Endothelial cell of umbilical vein (primary cell): ENCODE measurements at regions not wholly inside any gene's neighbourhood (a gene's known extent, or its start where the extent isn't known, plus 50 kb on each side); places are given as distances from the start of the nearest gene placed in this dataset. TPM values are rescaled to one million over a fixed set of nuclear protein-coding genes. Genes with fewer than 3 reads are reported as not detected.

Experiments
- BruUV-seq: library from RNA; stranded (reverse); fragments of 400-500 nt; replicated peaks from 2 replicates; lab custom pipeline; 2021; lab: Mats Ljungman, UMichigan
- CTCF ChIA-PET: fragments of 300-600, 350-600 bp; sonication (Branson Sonifier 250); formaldehyde crosslinking; loops from one replicate; lab custom pipeline; 2021; ENCODE audit warnings: antibody characterized with exemption, inconsistent platforms; lab: Charles Lee
- POLR2A ChIA-PET: fragments of 300-600, 350-600 bp; sonication (Branson Sonifier 250); formaldehyde crosslinking; loops from one replicate; lab custom pipeline; 2021; ENCODE audit warnings: antibody characterized with exemption, inconsistent platforms; lab: Charles Lee
- DNase-seq: peaks from one replicate; pipeline ENCODE4 v3.0.0-alpha.2; 2011; ENCODE audit warnings: low read depth, low spot score
- FAIRE-seq: peaks from 2 replicates; lab custom pipeline; 2011; peaks lifted over from hg19 to GRCh38; lab: Jason Lieb, UNC
- H2AFZ ChIP-seq: 2 replicates; pipeline ENCODE4 v1.6.0; 2012; ENCODE audit warnings: low read depth, low read length, control low read depth, inconsistent platforms
- H3K27ac ChIP-seq: 2 replicates; pipeline ENCODE4 v1.5.1; 2011; ENCODE audit warnings: low read depth, mild to moderate bottlenecking, control low read depth, low read length, moderate library complexity; ENCODE audit not compliant: insufficient read depth
- H3K27me3 ChIP-seq, 2 experiments: 2 replicates each; pipeline versions ENCODE4 v1.6.0 to v1.6.1; 2011; ENCODE audit warnings: low read length in 2 of 2, mixed read lengths in 1 of 2; ENCODE audit not compliant: control insufficient read depth in 2 of 2, insufficient read depth in 2 of 2
- H3K36me3 ChIP-seq, 2 experiments: 2 replicates in 1 of 2; 3 replicates in 1 of 2; pipeline ENCODE4 v1.5.1; 2011; ENCODE audit warnings: low read length in 2 of 2, mild to moderate bottlenecking in 1 of 2, moderate library complexity in 1 of 2; ENCODE audit not compliant: control insufficient read depth in 2 of 2, insufficient read depth in 2 of 2; ENCODE audit errors: extremely low read depth in 1 of 2
- H3K4me1 ChIP-seq: 3 replicates; pipeline ENCODE4 v1.5.1; 2011; ENCODE audit warnings: mild to moderate bottlenecking, low read length; ENCODE audit not compliant: control insufficient read depth, insufficient read depth; ENCODE audit errors: extremely low read depth
- H3K4me2 ChIP-seq: 2 replicates; pipeline ENCODE4 v1.6.1; 2011; ENCODE audit warnings: low read length, control low read depth, mixed read lengths; ENCODE audit not compliant: insufficient read depth
- H3K4me3 ChIP-seq, 3 experiments: fragments of 200-600 bp in 1 of 3; sonication (generic), shearing (Covaris generic) in 1 of 3; replicated peaks in 1 of 3; 2 replicates each; pipeline ENCODE4 v1.5.1; 2011 to 2016; ENCODE audit warnings: control low read depth in 3 of 3, low read length in 3 of 3, mild to moderate bottlenecking in 2 of 3, inconsistent platforms in 1 of 3, low read depth in 1 of 3, moderate library complexity in 1 of 3; ENCODE audit not compliant: insufficient read depth in 1 of 3
- H3K79me2 ChIP-seq: 2 replicates; pipeline ENCODE4 v1.6.0; 2012; ENCODE audit warnings: low read length, inconsistent platforms; ENCODE audit not compliant: control insufficient read depth, insufficient read depth
- H3K9ac ChIP-seq: replicated peaks from 2 replicates; pipeline ENCODE3; 2011; ENCODE audit warnings: low read length, control low read depth; ENCODE audit not compliant: insufficient read depth; ENCODE audit errors: extremely low read depth
- H3K9me1 ChIP-seq: replicated peaks from 3 replicates; pipeline ENCODE4 v1.6.0; 2011; ENCODE audit warnings: mild to moderate bottlenecking, low read length; ENCODE audit not compliant: control insufficient read depth, insufficient read depth; ENCODE audit errors: extremely low read depth
- H3K9me3 ChIP-seq: replicated peaks from 2 replicates; pipeline ENCODE4 v1.5.1; 2012; ENCODE audit warnings: low read length, inconsistent platforms; ENCODE audit not compliant: control insufficient read depth, insufficient read depth
- H4K20me1 ChIP-seq: replicated peaks from 2 replicates; pipeline ENCODE3; 2011; ENCODE audit warnings: mild to moderate bottlenecking, low read length; ENCODE audit not compliant: control insufficient read depth, insufficient read depth; ENCODE audit errors: extremely low read depth
- EZH2 ChIP-seq: IDR thresholded peaks from 2 replicates; pipeline ENCODE4 v1.6.1; 2012; ENCODE audit warnings: borderline replicate concordance, low read depth, mild to moderate bottlenecking, moderate library complexity, low read length, inconsistent platforms; ENCODE audit not compliant: severe bottlenecking
- JUN ChIP-seq: IDR thresholded peaks from 2 replicates; pipeline ENCODE4 v1.6.1; 2011; ENCODE audit warnings: borderline replicate concordance, low read depth; ENCODE audit not compliant: insufficient read length, insufficient read depth
- POLR2A ChIP-seq: IDR thresholded peaks from 2 replicates; pipeline ENCODE4 v1.6.1; 2012; ENCODE audit warnings: low read depth, mild to moderate bottlenecking, control low read depth, low read length
- dilution Hi-C: fragments of 300-500 bp; cut with MboI; formaldehyde crosslinking; loops from one replicate; pipeline ENCODE4 v1.15.0; 2019; ENCODE audit warnings: low sequenced_read_pairs; ENCODE audit not compliant: extremely low pct_ligation_motif_present
- intact Hi-C: fragments of 100-400 bp; cut with micrococcal nuclease; formaldehyde crosslinking; loops from one replicate; pipeline ENCODE4 v1.10.0; 2022
- small RNA-seq: library from RNA; depleted of rRNA; stranded (forward); fragments of <200 nt; gene quantifications from one replicate; pipeline ENCODE3, GENCODE V24; 2012; ENCODE audit warnings: low replicate concordance, low read depth; ENCODE audit not compliant: insufficient read depth, insufficient read length
- TF ChIP-seq, protein P1 (sequence below), 2 donors: IDR thresholded peaks; 1 replicate in 1 of 2; 2 replicates in 1 of 2; pipeline ENCODE4 v1.5.1; 2011; ENCODE audit warnings: low read length in 2 of 2, mild to moderate bottlenecking in 2 of 2, moderate library complexity in 2 of 2, control low read depth in 1 of 2, inconsistent platforms in 1 of 2, low read depth in 1 of 2; ENCODE audit not compliant: insufficient read depth in 1 of 2; ENCODE audit errors: extremely low read depth in 1 of 2

DNA sequence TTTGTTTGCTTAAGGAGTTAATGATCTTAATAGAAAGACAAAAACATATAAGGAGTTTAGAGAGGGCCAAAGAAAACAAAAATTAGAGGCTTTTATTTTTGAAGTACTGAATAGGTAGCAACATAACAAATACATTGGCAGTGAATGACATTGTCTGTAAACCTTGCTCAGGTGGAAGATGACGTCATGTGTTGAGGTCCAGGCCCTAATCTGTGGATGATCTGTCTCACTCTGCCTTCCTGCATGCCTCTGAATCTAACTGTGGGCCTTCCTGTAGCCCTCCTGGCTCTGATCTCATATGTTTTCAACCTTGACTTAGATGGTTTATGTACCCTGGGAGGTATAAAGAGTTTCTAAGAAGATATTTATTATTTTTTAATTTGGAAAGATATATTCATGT is 58.1 kb upstream of the DYNAP start:
- no TSS peak for BruUV-seq
- H3K36me3 ChIP-seq: no peaks in the 10 kb centered on the region
- H2AFZ ChIP-seq: no peak overlapping the region
- dilution Hi-C loops: no loop called here
- CTCF ChIA-PET: no interaction called here
- H3K4me3 ChIP-seq: no peak overlapping the region
- intact Hi-C loops: no loop called here
- POLR2A ChIA-PET: no interaction called here
- H4K20me1 ChIP-seq: no peaks in the 10 kb centered on the region
- no peak overlapping the region for H3K4me2 ChIP-seq
- TF ChIP-seq POLR2A: no peak
- TF ChIP-seq, protein P1, sequence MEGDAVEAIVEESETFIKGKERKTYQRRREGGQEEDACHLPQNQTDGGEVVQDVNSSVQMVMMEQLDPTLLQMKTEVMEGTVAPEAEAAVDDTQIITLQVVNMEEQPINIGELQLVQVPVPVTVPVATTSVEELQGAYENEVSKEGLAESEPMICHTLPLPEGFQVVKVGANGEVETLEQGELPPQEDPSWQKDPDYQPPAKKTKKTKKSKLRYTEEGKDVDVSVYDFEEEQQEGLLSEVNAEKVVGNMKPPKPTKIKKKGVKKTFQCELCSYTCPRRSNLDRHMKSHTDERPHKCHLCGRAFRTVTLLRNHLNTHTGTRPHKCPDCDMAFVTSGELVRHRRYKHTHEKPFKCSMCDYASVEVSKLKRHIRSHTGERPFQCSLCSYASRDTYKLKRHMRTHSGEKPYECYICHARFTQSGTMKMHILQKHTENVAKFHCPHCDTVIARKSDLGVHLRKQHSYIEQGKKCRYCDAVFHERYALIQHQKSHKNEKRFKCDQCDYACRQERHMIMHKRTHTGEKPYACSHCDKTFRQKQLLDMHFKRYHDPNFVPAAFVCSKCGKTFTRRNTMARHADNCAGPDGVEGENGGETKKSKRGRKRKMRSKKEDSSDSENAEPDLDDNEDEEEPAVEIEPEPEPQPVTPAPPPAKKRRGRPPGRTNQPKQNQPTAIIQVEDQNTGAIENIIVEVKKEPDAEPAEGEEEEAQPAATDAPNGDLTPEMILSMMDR (IDR thresholded peaks at IDR 0.05; ENCODE audit: extremely low read depth in 1 of 2, insufficient read depth in 1 of 2, low read depth in 1 of 2, low read length in 2 of 2): no peak
- no peak for TF ChIP-seq EZH2
- peak; percentile 17 for TF ChIP-seq JUN
- H3K4me1 ChIP-seq: no peaks in the 10 kb centered on the region
- H3K9me1 ChIP-seq: no peaks in the 10 kb centered on the region
- H3K27ac ChIP-seq: no peak overlapping the region
- H3K9me3 ChIP-seq: peaks cover 2% of the 10 kb centered on the region
- no peaks in the 10 kb centered on the region for H3K79me2 ChIP-seq
- DNase-seq: no peak
- no peak overlapping the region for H3K9ac ChIP-seq
- no peaks in the 10 kb centered on the region for H3K27me3 ChIP-seq
- FAIRE-seq: no peak

Small RNA genes lying in the stretch of these regions (small RNA-seq; reads per million reads assigned to genes)
- not detected for gene AC090897.1
